T-helper 2 cell treated with Interferon-gamma antibody and Interleukin-4, amounts not matched to agents 5 μg/mL and 100 μg/mL, for 36 hours (primary cell): ENCODE measurements at regions not wholly inside any gene's neighbourhood (a gene's known extent, or its start where the extent isn't known, plus 50 kb on each side); places are given as distances from the start of the nearest gene placed in this dataset.

Experiments
- DNase-seq: peaks from one replicate; pipeline ENCODE4 v3.0.0; 2021; ENCODE audit warnings: low spot score
- H3K27ac Mint-ChIP-seq: one replicate; pipeline ENCODE4 v1.8.0; 2021; ENCODE audit warnings: mild to moderate bottlenecking, mixed read lengths
- H3K27me3 Mint-ChIP-seq: one replicate; pipeline ENCODE4 v1.8.0; 2021; ENCODE audit warnings: low read depth, mixed read lengths
- H3K36me3 Mint-ChIP-seq: one replicate; pipeline ENCODE4 v1.8.0; 2021; ENCODE audit warnings: low read depth, mixed read lengths
- H3K4me1 Mint-ChIP-seq: one replicate; pipeline ENCODE4 v1.8.0; 2021; ENCODE audit warnings: low read depth, mixed read lengths
- H3K4me3 Mint-ChIP-seq: one replicate; pipeline ENCODE4 v1.8.0; 2022; ENCODE audit warnings: mild to moderate bottlenecking, moderate library complexity, mixed read lengths
- H3K9me3 Mint-ChIP-seq: one replicate; pipeline ENCODE4 v1.8.0; 2021; ENCODE audit warnings: mixed read lengths

DNA sequence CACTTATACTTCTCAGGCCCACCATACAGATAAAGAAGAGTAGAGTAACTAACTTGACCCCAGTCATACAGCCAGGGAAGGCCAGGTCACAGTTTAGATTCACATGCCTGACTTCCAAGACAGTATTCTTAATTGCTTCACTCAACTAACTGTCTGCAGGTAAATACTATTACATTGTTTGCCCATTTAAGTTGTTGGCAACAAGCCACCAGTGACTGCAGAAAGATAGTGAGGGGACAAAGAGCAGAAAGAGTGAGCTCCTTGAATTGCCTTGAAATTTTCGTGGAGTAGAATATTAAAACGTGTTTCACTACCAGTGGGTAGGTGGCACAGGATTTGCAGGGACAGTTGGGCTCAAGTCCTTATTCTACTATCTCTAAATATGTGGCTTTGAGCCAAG is 146.3 kb upstream of the RMST start:
- Mint-ChIP-seq H3K27me3 (peaks cover 2% of the 10 kb centered on the region), H3K36me3 (no peaks in the 10 kb centered on the region), H3K4me3 (no peak overlapping the region), H3K9me3 (no peaks in the 10 kb centered on the region), H3K27ac (no peak overlapping the region), H3K4me1 (no peaks in the 10 kb centered on the region)
- DNase-seq, result no peak

DNA sequence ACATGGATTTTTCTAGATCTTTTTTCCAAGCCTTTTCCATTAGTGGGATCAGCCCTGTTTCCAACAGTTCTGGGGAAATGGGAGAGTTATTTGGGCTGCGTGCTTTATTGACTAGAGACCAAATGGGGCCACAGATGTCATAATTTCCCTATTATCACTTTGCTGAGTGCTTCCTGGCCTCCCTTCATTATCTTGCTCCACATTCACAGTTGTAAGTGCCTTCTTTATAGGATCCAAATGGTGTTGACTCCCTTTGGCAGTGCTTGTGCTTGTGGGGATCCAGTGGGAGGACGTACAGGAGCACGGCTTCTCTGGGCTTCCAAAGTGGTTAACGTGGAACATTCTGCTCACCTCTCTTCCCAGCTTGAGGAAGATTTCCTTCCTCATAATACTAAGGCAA is 141.0 kb upstream of the RMST start:
- no peak for DNase-seq
- H3K4me1 Mint-ChIP-seq, result no peaks in the 10 kb centered on the region
- no peaks in the 10 kb centered on the region for H3K36me3 Mint-ChIP-seq
- H3K27ac Mint-ChIP-seq, result no peak overlapping the region
- H3K9me3 Mint-ChIP-seq, result no peaks in the 10 kb centered on the region
- peaks cover 8% of the 10 kb centered on the region for H3K27me3 Mint-ChIP-seq
- H3K4me3 Mint-ChIP-seq, result no peak overlapping the region

DNA sequence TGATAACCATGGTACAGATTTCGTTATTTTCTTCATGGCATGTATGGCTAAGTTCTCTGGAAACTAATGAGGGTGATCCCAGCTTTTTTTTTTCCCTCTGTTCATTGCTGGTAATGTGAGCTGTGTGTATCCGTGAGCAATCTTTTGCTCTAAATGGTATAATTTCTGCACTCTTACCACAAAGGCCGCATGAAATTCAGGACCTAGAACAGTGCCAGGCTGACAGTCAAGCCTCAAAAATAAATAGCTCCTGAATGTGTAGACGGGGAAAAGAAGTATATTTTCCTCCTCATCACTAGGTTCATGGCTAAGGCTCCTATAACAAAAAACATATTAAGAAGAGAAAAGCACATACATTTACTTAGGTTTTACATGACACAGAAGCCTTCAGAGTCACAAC is 140.2 kb upstream of the RMST start:
- Mint-ChIP-seq H3K4me3 (no peak overlapping the region), H3K27me3 (peaks cover 8% of the 10 kb centered on the region), H3K9me3 (no peaks in the 10 kb centered on the region), H3K4me1 (no peaks in the 10 kb centered on the region), H3K27ac (no peak overlapping the region), H3K36me3 (no peaks in the 10 kb centered on the region)
- DNase-seq, result no peak

DNA sequence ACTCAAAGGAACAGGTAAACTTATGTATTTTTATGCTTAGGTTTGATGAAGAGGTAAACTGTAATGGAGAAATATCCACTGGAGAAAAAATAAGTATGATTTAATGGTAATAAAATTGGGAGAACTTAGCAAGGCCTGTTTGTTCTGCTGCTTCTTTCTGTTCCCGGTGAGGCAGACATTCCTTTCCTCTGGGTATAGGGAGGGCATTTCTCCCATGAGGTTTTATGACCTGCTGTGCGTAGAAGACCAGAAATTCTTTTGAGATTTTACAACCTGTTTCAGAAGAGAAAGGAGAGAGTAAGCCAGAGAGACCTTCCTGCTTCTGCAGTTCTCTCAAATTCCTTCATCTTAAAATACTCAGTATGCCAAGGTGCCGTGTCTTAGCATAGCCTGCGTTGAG is 139.4 kb upstream of the RMST start:
- DNase-seq, result no peak
- no peaks in the 10 kb centered on the region for H3K36me3 Mint-ChIP-seq
- peaks cover 8% of the 10 kb centered on the region for H3K27me3 Mint-ChIP-seq
- H3K4me3 Mint-ChIP-seq, result no peak overlapping the region
- H3K27ac Mint-ChIP-seq, result no peak overlapping the region
- H3K9me3 Mint-ChIP-seq, result no peaks in the 10 kb centered on the region
- H3K4me1 Mint-ChIP-seq, result no peaks in the 10 kb centered on the region

DNA sequence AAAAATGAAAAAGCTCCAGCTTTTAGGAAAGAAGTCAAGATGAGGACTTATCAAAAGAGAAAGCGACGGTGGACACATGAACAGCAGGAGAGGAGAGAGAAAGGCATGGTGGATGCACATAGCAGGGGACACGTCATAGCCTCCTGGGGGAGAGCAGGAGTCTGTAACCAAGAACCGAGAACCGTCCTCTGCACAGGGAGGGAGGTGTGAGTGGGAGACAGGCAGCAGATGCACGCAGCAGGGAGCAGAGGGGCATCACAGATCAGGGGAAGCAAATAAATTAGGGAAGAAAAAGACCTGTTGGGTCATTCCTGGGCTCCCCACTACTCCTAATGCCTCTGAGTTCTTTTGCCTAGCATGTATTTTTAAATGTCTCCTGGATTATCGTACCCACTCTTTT is 138.1 kb upstream of the RMST start:
- peaks cover 8% of the 10 kb centered on the region for H3K27me3 Mint-ChIP-seq
- H3K27ac Mint-ChIP-seq, result no peak overlapping the region
- H3K36me3 Mint-ChIP-seq, result no peaks in the 10 kb centered on the region

DNA sequence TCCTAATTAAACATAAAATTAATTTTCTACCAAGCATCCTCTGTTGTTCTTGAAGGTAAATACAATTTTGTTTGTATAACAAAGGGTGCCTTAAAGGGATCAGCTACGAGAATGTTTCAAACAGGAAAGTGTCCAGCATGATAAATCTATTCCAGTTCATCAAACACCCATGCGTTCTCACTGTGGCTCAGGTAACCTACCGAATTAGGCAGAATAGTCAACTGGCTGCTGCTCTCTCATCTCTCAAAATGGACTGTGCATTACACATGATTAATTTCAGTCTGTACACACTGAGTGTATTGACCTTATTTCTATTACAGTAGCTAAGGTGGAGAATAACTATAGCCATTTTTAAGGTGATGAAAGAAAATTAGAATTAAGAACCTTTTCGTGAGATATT is 127.5 kb upstream of the RMST start:
- H3K4me1 Mint-ChIP-seq, result no peaks in the 10 kb centered on the region
- H3K27ac Mint-ChIP-seq, result no peak overlapping the region
- no peaks in the 10 kb centered on the region for H3K27me3 Mint-ChIP-seq
- no peaks in the 10 kb centered on the region for H3K36me3 Mint-ChIP-seq
- no peak for DNase-seq
- no peak overlapping the region for H3K4me3 Mint-ChIP-seq
- no peaks in the 10 kb centered on the region for H3K9me3 Mint-ChIP-seq

More for the DNA sequence above, 138.1 kb upstream of the RMST start:
- H3K4me3 Mint-ChIP-seq, result no peak overlapping the region
- DNase-seq, result no peak
- no peaks in the 10 kb centered on the region for H3K4me1 Mint-ChIP-seq
- H3K9me3 Mint-ChIP-seq, result no peaks in the 10 kb centered on the region

DNA sequence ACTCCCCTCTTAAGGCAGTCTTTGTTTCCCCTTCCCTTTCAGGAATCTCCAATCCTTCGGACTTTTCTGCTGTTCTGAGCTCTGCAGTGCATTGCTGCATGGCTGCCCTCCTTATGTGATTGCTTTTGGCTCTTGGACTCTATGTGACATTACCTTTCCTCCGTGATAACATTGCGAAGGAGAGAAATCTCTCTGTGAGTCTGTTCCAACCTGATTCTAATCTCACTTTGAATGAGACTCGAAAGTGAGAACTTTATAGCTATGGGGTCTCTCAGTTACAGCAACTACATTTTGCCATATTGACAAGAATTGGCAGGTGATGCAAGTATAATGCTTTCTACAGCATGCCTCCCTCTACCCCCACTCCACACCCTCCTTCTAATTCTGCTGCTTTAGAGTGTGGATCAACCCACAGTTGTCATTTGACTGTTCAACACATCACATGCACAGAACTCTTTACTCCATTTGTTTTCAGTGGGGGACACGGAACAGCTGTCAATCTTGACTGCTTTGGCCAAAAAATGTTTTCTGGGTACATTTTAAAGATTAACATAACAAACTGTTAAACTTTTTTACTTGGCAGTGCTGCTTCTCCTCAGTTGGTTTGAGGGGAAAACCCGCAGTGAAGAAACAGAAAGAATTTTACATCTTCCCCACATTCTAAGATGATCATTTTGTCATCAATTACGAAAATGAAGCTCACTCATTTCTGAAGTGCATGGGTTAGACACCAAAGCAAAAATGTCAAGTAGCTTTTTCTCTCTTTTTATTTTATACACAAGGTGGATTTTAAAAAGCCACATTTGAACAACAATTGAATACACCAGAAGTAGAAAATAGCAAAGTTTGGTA is 125.5 kb upstream of the RMST start:
- DNase-seq, result no peak
- Mint-ChIP-seq H3K4me1 (no peaks in the 10 kb centered on the region), H3K27ac (no peak overlapping the region), H3K4me3 (no peak overlapping the region), H3K36me3 (no peaks in the 10 kb centered on the region), H3K27me3 (no peaks in the 10 kb centered on the region), H3K9me3 (no peaks in the 10 kb centered on the region)

DNA sequence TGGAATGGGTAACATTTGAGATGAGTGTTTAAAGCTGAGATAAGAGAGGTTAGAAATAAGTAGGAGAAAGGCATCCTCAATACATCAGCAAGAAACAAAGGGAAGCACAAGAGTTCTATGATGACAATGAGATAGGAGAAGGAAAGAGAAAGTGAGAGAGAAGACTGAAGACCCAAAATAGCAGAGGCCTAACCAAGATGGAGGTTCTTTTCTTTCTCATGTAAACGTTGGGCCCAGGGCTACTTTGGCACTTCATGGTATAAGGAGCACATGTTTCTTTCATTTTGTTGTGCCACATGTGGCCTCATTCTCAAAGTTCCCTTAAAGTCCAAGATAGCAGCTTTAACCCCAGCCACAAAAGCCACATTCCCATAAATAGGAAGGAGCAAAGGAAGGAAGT is 120.5 kb upstream of the RMST start:
- no peaks in the 10 kb centered on the region for H3K4me1 Mint-ChIP-seq
- no peak for DNase-seq
- H3K27me3 Mint-ChIP-seq, result no peaks in the 10 kb centered on the region
- H3K36me3 Mint-ChIP-seq, result no peaks in the 10 kb centered on the region
- H3K4me3 Mint-ChIP-seq, result no peak overlapping the region
- H3K9me3 Mint-ChIP-seq, result no peaks in the 10 kb centered on the region
- no peak overlapping the region for H3K27ac Mint-ChIP-seq

DNA sequence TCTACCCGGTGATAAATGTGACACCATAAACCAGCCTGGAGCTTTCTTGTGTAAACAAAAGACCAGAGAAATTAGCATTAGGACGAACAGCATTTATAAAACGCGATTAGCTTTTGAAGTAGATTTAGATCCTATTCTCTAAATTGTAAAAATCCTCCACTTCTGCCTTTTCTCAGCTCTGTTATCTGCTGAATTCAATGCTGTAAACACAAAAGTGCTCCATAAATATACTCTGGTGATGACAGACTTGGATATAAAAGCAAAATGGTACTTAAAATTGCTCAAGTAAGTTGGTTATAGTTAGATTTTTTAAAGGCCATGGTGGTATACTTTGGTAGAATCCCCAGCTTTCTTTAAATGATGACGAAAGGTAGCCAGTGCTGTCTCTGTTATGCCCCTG is 114.6 kb upstream of the RMST start:
- Mint-ChIP-seq H3K4me1 (no peaks in the 10 kb centered on the region), H3K36me3 (no peaks in the 10 kb centered on the region), H3K27me3 (no peaks in the 10 kb centered on the region), H3K27ac (no peak overlapping the region), H3K9me3 (no peaks in the 10 kb centered on the region), H3K4me3 (no peak overlapping the region)
- no peak for DNase-seq

DNA sequence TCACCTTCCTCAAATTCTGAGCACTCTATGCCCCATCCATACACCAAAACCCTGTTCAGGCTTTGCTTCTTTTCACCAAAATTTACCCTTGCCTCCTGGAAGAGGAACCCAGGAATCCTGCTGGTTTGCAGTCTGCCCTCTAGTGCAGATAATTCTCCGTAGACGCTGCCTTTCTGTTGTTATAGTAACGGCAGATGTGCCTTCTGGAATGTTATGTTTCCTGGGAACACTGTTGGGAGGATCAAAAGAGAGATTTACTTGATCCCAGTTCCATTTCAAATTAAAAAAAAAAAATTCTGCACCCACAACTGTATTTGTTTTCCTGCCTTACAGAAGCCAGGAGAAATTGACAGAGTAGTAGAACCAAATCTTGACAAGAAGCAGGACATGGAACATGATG is 104.2 kb upstream of the RMST start:
- Mint-ChIP-seq H3K9me3 (no peaks in the 10 kb centered on the region), H3K27me3 (no peaks in the 10 kb centered on the region), H3K27ac (no peak overlapping the region), H3K36me3 (no peaks in the 10 kb centered on the region), H3K4me3 (no peak overlapping the region), H3K4me1 (no peaks in the 10 kb centered on the region)
- no peak for DNase-seq

DNA sequence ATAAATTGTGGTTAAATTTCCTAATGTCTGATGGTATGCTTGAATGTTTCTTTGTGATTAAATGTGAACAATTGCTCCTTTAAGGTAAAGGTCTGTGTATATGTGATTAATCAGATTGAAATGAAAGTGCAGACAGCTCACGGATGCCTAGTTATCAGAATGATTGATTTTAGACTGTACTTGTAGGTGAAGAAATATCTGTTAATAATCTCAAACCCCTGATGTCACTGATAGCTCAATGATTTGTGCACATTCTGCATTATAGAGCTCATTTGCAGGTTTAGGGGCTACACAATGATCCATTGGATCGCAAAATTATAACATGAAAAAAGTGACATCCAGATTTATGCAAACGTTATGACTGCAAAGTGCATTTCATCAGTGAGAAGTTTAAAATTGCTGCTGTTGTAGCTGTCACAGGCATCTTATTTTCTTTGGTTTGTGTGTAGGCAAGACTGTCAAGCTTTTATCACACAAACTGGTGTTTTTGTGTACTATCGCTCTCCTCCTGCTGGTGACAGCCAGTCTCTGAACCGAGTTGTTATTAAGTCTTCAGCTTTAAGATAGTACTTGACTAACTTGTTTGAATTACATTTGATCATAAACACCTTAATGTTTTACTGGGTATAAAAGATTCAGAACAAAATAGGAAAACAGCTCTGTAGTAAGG is 103.4 kb upstream of the RMST start:
- Mint-ChIP-seq H3K4me1 (no peaks in the 10 kb centered on the region), H3K36me3 (no peaks in the 10 kb centered on the region), H3K27ac (no peak overlapping the region), H3K27me3 (no peaks in the 10 kb centered on the region), H3K9me3 (no peaks in the 10 kb centered on the region), H3K4me3 (no peak overlapping the region)
- DNase-seq, result no peak

DNA sequence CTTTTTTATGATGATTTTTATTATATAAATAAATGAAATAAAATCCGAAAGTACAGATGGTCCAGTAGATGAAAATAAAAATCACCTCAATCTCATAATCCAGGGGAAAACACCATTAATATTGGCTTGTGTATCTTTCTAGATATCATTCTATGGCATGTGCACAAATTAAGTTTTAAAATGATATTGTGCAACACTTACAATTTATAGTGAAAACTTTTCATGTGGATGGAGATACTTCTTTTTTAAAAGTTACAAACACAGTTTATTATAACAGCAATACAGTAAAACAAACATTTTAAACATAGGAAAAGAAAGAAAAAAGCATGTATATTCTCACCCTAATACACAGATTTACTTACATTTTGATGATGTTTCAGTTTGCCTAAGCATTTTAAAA is 98.9 kb upstream of the RMST start:
- Mint-ChIP-seq H3K36me3 (no peaks in the 10 kb centered on the region), H3K4me1 (no peaks in the 10 kb centered on the region), H3K9me3 (no peaks in the 10 kb centered on the region)

DNA sequence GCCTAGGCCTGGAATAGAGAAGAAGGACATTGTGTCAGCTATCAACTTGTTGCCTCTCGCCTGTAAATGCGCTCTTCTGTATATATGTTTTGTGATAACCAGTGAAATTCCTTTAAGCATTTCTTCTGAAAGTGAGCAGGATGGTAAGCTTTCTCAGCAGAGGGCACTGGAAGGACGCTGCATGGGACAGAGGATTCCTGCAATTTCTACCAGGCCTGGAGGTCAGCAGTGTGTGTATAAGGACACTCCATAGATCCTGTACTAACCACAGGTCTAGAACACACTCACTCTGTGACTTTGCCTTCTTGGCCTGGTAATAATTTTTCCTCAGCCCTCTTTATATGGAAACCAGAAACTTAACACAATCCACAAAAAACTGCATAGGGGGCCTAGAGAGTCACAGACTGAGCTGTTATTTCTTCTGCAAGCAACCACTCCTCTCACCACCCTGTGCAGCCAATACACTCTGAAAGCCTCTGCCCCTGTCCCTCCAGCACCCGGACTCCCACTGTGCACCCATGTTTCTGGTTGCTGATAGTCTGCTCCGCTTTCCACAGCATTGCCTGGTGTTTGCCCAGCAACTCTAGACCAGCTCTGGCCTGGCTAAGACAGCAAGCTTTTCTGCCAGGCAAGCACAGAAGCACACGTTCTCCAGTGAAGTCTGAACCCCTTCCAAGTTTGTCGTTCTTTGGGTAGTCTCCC is 94.0 kb upstream of the RMST start:
- no peaks in the 10 kb centered on the region for H3K4me1 Mint-ChIP-seq
- H3K4me3 Mint-ChIP-seq, result no peak overlapping the region
- no peak overlapping the region for H3K27ac Mint-ChIP-seq
- no peaks in the 10 kb centered on the region for H3K36me3 Mint-ChIP-seq
- no peaks in the 10 kb centered on the region for H3K9me3 Mint-ChIP-seq
- no peaks in the 10 kb centered on the region for H3K27me3 Mint-ChIP-seq
- no peak for DNase-seq

More for the DNA sequence above, 98.9 kb upstream of the RMST start:
- no peak for DNase-seq
- Mint-ChIP-seq H3K27me3 (no peaks in the 10 kb centered on the region), H3K4me3 (no peak overlapping the region), H3K27ac (no peak overlapping the region)

DNA sequence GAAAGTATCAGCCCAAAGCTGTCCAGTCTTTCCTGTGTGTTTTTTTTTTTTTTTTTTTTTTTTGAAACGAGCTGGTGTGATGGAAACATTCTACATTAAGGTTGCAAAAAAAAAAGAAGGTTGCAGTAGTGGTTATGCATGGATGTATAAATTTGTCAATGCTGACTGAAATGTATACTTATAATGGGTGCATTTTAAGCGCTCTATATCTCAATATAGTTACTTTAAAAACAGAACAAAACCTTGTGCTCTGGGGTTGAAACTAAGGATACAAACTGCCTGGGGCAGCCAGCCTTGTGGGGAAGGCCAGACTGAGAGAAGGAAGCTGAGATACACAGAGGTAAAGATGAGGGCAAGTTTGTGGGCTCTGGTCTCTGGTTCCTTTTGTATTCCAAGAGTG is 87.3 kb upstream of the RMST start:
- Mint-ChIP-seq H3K36me3 (no peaks in the 10 kb centered on the region), H3K4me1 (no peaks in the 10 kb centered on the region), H3K9me3 (no peaks in the 10 kb centered on the region), H3K27me3 (no peaks in the 10 kb centered on the region), H3K4me3 (no peak overlapping the region), H3K27ac (no peak overlapping the region)
- no peak for DNase-seq
